Mesendoderm (in vitro differentiated cells): ENCODE measurements at regions not wholly inside any gene's neighbourhood (a gene's known extent, or its start where the extent isn't known, plus 50 kb on each side); places are given as distances from the start of the nearest gene placed in this dataset.

Source experiments
- DNase-seq: peaks from one replicate; pipeline ENCODE4 v3.0.0; 2013
- H2AK5ac ChIP-seq: 2 replicates; pipeline ENCODE4 v1.6.1; 2013; ENCODE audit warnings: low read length, inconsistent platforms
- H2BK120ac ChIP-seq: 2 replicates; pipeline ENCODE4 v1.6.1; 2013; ENCODE audit warnings: low read depth, mild to moderate bottlenecking, low read length, moderate library complexity, mixed read lengths
- H2BK15ac ChIP-seq: replicated peaks from 2 replicates; pipeline ENCODE4 v1.6.1; 2013; ENCODE audit warnings: low read depth, mild to moderate bottlenecking, moderate library complexity
- H2BK5ac ChIP-seq: 2 replicates; pipeline ENCODE4 v1.6.1; 2013; ENCODE audit warnings: low read length, inconsistent platforms
- H3K18ac ChIP-seq: 2 replicates; pipeline ENCODE4 v1.6.1; 2013; ENCODE audit warnings: mild to moderate bottlenecking, low read length, mixed read lengths
- H3K23ac ChIP-seq: one replicate; pipeline ENCODE4 v1.6.1; 2013; ENCODE audit warnings: low read length
- H3K27ac ChIP-seq: 2 replicates; pipeline ENCODE4 v1.5.1; 2013; ENCODE audit warnings: low read depth, mild to moderate bottlenecking, inconsistent platforms, low read length, moderate library complexity
- H3K27me3 ChIP-seq: 2 replicates; pipeline ENCODE4 v1.6.1; 2013; ENCODE audit warnings: low read length, control low read depth, mild to moderate bottlenecking, inconsistent platforms; ENCODE audit not compliant: insufficient read depth, poor library complexity
- H3K36me3 ChIP-seq: 2 replicates; pipeline ENCODE4 v1.6.1; 2013; ENCODE audit warnings: low read length, inconsistent platforms; ENCODE audit not compliant: control insufficient read depth, insufficient read depth
- H3K4ac ChIP-seq: one replicate; pipeline ENCODE4 v1.6.1; 2013; ENCODE audit warnings: low read depth, mild to moderate bottlenecking, low read length, moderate library complexity
- H3K4me1 ChIP-seq: 2 replicates; pipeline ENCODE4 v1.6.1; 2013; ENCODE audit warnings: low read depth, low read length, inconsistent platforms; ENCODE audit not compliant: control insufficient read depth
- H3K4me2 ChIP-seq: 2 replicates; pipeline ENCODE4 v1.6.1; 2013; ENCODE audit warnings: low read length
- H3K4me3 ChIP-seq: 2 replicates; pipeline ENCODE4 v1.5.1; 2013; ENCODE audit warnings: mild to moderate bottlenecking, low read length
- H3K56ac ChIP-seq: one replicate; pipeline ENCODE4 v1.6.1; 2013; ENCODE audit warnings: low read length
- H3K79me1 ChIP-seq: 2 replicates; pipeline ENCODE4 v1.6.1; 2013; ENCODE audit warnings: low read length, inconsistent platforms
- H3K79me2 ChIP-seq: 2 replicates; pipeline ENCODE4 v1.6.1; 2013; ENCODE audit warnings: mild to moderate bottlenecking, low read length; ENCODE audit not compliant: control insufficient read depth, insufficient read depth
- H3K9ac ChIP-seq: 2 replicates; pipeline ENCODE4 v1.6.1; 2013; ENCODE audit warnings: low read length, inconsistent platforms
- H4K5ac ChIP-seq: one replicate; pipeline ENCODE4 v1.6.1; 2013; ENCODE audit warnings: low read length
- H4K8ac ChIP-seq: one replicate; pipeline ENCODE4 v1.6.1; 2013; ENCODE audit warnings: low read depth, mild to moderate bottlenecking, control low read depth, low read length, moderate library complexity
- WGBS: extraction: QIAGEN DNeasy Blood & Tissue Kit; methylation state at CpG from one replicate; pipeline ENCODE4 v1.1.7; 2013; ENCODE audit warnings: low lambda C conversion rate, missing lambda C conversion rate; ENCODE audit not compliant: insufficient coverage; ENCODE audit errors: extremely low coverage; 5-methylcytosine and 5-hydroxymethylcytosine counted together

GRCh38 chr4:149141391-149141790, 674.3 kb downstream of the IQCM start:
- Histone ChIP-seq H3K27me3 (no peaks in the 10 kb centered on the region), H2BK5ac (no peak overlapping the region), H3K4ac (no peak overlapping the region), H3K79me2 (no peaks in the 10 kb centered on the region), H3K4me1 (no peaks in the 10 kb centered on the region), H2BK120ac (no peak overlapping the region), H3K56ac (no peak overlapping the region), H3K27ac (no peak overlapping the region), H3K9ac (no peak overlapping the region), H4K8ac (no peak overlapping the region), H2AK5ac (no peak overlapping the region), H2BK15ac (no peak overlapping the region), H3K18ac (no peak overlapping the region), H3K36me3 (no peaks in the 10 kb centered on the region), H4K5ac (no peak overlapping the region), H3K79me1 (no peaks in the 10 kb centered on the region), H3K4me3 (no peak overlapping the region), H3K23ac (no peak overlapping the region), H3K4me2 (no peak overlapping the region)
- no CpG with 5 or more reads among the region's 2 CpGs for WGBS
- no peak for DNase-seq

GRCh38 chr4:149140841-149141240, 674.8 kb downstream of the IQCM start:
- H2BK120ac ChIP-seq = no peak overlapping the region
- H3K4me2 ChIP-seq = no peak overlapping the region
- WGBS = 100% methylated on average over 1 of the region's 2 CpGs

GRCh38 chr4:149136951-149137620, 678.6 kb downstream of the IQCM start:
- Histone ChIP-seq H3K4me1 (no peaks in the 10 kb centered on the region), H3K18ac (no peak overlapping the region), H2BK120ac (no peak overlapping the region), H3K23ac (no peak overlapping the region), H3K27ac (no peak overlapping the region), H3K9ac (no peak overlapping the region), H3K4me3 (no peak overlapping the region), H2BK15ac (no peak overlapping the region), H4K8ac (no peak overlapping the region), H4K5ac (no peak overlapping the region), H3K36me3 (no peaks in the 10 kb centered on the region), H3K27me3 (no peaks in the 10 kb centered on the region), H3K56ac (no peak overlapping the region), H2AK5ac (no peak overlapping the region), H3K4ac (no peak overlapping the region), H3K79me1 (no peaks in the 10 kb centered on the region), H3K4me2 (no peak overlapping the region), H2BK5ac (no peak overlapping the region), H3K79me2 (no peaks in the 10 kb centered on the region)
- no peak for DNase-seq
- no CpG with 5 or more reads among the region's 3 CpGs for WGBS

More at GRCh38 chr4:149140841-149141240, 674.8 kb downstream of the IQCM start:
- Histone ChIP-seq H3K79me1 (no peaks in the 10 kb centered on the region), H4K8ac (no peak overlapping the region), H3K4me1 (no peaks in the 10 kb centered on the region), H3K9ac (no peak overlapping the region), H3K27ac (no peak overlapping the region), H2AK5ac (no peak overlapping the region), H4K5ac (no peak overlapping the region), H2BK5ac (no peak overlapping the region), H3K23ac (no peak overlapping the region), H3K18ac (no peak overlapping the region), H3K79me2 (no peaks in the 10 kb centered on the region), H2BK15ac (no peak overlapping the region), H3K56ac (no peak overlapping the region), H3K4ac (no peak overlapping the region), H3K4me3 (no peak overlapping the region), H3K36me3 (no peaks in the 10 kb centered on the region), H3K27me3 (no peaks in the 10 kb centered on the region)
- DNase-seq = no peak

- Histone ChIP-seq H3K4ac (no peak overlapping the region), H3K56ac (no peak overlapping the region), H3K23ac (no peak overlapping the region), H2BK120ac (no peak overlapping the region), H3K36me3 (no peaks in the 10 kb centered on the region), H3K4me2 (no peak overlapping the region), H3K27ac (no peak overlapping the region), H2BK5ac (no peak overlapping the region), H4K5ac (no peak overlapping the region), H3K4me3 (no peak overlapping the region), H2BK15ac (no peak overlapping the region), H3K18ac (no peak overlapping the region), H3K79me2 (no peaks in the 10 kb centered on the region), H3K27me3 (no peaks in the 10 kb centered on the region), H4K8ac (no peak overlapping the region), H3K9ac (no peak overlapping the region), H3K4me1 (no peaks in the 10 kb centered on the region), H3K79me1 (no peaks in the 10 kb centered on the region), H2AK5ac (no peak overlapping the region)
- no CpG with 5 or more reads among the region's 4 CpGs for WGBS
- DNase-seq = no peak
These were observed 680.6 kb downstream of the IQCM start for GRCh38 chr4:149135062-149135461.

GRCh38 chr4:149121023-149121404, 678.8 kb upstream of the NR3C2 start:
- no peak overlapping the region for H3K27ac ChIP-seq

More at GRCh38 chr4:149121023-149121404, 678.8 kb upstream of the NR3C2 start:
- Histone ChIP-seq H2AK5ac (no peak overlapping the region), H3K79me2 (no peaks in the 10 kb centered on the region), H3K18ac (no peak overlapping the region), H4K8ac (no peak overlapping the region), H3K27me3 (no peaks in the 10 kb centered on the region), H3K56ac (no peak overlapping the region), H3K36me3 (no peaks in the 10 kb centered on the region), H3K4me3 (no peak overlapping the region), H2BK5ac (no peak overlapping the region), H3K4ac (no peak overlapping the region), H2BK120ac (no peak overlapping the region), H3K4me1 (no peaks in the 10 kb centered on the region), H3K9ac (no peak overlapping the region), H3K23ac (no peak overlapping the region), H3K4me2 (no peak overlapping the region), H4K5ac (no peak overlapping the region), H3K79me1 (no peaks in the 10 kb centered on the region), H2BK15ac (no peak overlapping the region)
- no CpG with 5 or more reads among the region's 5 CpGs for WGBS
- DNase-seq = no peak
